ENCODE measurements at regions not wholly inside any gene's neighbourhood (a gene's known extent, or its start where the extent isn't known, plus 50 kb on each side); places are given as distances from the start of the nearest gene placed in this dataset.

DNA sequence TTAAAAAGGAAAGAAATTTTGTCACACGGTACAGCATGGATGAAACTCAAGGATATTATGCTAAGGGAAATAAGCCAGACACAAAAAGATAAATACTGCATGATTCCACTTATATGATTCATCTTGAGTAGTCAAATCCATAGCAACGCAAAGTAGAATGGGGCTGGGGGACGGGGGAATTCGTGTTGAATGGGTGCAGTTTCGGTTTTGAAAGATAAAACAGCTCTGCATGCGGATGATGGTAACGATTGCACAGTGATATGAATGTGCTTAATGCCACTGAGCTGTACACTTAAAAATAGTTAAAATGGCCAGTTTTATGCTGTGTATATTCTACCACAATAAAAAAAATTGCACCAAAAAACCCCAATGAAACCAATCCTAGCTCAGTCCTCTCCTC, 52.9 kb upstream of the SIRPA start:
- TF ChIP-seq POLR2A (IDR thresholded peaks at IDR 0.05; ENCODE audit: low read depth, low read length), result no peak
- TF ChIP-seq, protein P1, sequence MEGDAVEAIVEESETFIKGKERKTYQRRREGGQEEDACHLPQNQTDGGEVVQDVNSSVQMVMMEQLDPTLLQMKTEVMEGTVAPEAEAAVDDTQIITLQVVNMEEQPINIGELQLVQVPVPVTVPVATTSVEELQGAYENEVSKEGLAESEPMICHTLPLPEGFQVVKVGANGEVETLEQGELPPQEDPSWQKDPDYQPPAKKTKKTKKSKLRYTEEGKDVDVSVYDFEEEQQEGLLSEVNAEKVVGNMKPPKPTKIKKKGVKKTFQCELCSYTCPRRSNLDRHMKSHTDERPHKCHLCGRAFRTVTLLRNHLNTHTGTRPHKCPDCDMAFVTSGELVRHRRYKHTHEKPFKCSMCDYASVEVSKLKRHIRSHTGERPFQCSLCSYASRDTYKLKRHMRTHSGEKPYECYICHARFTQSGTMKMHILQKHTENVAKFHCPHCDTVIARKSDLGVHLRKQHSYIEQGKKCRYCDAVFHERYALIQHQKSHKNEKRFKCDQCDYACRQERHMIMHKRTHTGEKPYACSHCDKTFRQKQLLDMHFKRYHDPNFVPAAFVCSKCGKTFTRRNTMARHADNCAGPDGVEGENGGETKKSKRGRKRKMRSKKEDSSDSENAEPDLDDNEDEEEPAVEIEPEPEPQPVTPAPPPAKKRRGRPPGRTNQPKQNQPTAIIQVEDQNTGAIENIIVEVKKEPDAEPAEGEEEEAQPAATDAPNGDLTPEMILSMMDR (conservative IDR thresholded peaks at IDR 0.05; ENCODE audit: low read depth, low read length), result no peak
- TF ChIP-seq MAZ (IDR thresholded peaks at IDR 0.05; ENCODE audit: borderline replicate concordance, low read depth, low read length), result no peak
- TF ChIP-seq, protein P2, sequence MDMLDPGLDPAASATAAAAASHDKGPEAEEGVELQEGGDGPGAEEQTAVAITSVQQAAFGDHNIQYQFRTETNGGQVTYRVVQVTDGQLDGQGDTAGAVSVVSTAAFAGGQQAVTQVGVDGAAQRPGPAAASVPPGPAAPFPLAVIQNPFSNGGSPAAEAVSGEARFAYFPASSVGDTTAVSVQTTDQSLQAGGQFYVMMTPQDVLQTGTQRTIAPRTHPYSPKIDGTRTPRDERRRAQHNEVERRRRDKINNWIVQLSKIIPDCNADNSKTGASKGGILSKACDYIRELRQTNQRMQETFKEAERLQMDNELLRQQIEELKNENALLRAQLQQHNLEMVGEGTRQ (IDR thresholded peaks at IDR 0.05; ENCODE audit: low read depth, low read length), result no peak

All from IMR-90 (cell line).